B cell (primary cell): ENCODE measurements at regions not wholly inside any gene's neighbourhood (a gene's known extent, or its start where the extent isn't known, plus 50 kb on each side); places are given as distances from the start of the nearest gene placed in this dataset.
"Not testable (repeated sequence)": the region's sequence is repeated elsewhere in the genome, so short reads cannot be mapped to it uniquely, and the experiment has no call there.

Source experiments
- CTCF ChIP-seq: fragments of 200-600 bp; IDR thresholded peaks from one replicate; pipeline ENCODE4 v1.8.0; 2022; ENCODE audit warnings: antibody characterized with exemption, mild to moderate bottlenecking
- EZH2 ChIP-seq: IDR thresholded peaks from 2 replicates; pipeline ENCODE4 v1.6.1; 2012; ENCODE audit warnings: borderline replicate concordance, low read depth, mild to moderate bottlenecking, moderate library complexity, low read length; ENCODE audit not compliant: insufficient read depth, poor library complexity, severe bottlenecking

DNA sequence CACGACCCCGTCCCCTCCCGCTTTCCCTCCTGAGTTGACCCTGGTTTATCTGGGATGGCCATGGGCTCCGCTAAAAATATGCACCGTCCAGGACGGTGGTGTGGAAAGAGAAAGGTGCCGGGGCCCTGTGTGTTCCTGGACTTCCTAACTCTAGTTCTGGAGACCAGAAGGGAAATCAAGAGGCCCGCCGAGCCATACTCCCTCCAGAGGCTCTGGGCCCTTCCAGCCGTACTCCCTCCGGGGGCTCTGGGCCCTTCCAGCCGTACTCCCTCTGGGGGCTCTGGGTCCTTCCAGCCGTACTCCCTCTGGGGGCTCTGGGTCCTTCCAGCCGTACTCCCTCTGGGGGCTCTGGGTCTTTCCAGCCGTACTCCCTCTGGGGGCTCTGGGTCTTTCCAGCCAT lies 168.5 kb downstream of the LAT start:
- not testable (repeated sequence) for TF ChIP-seq CTCF, EZH2
